ENCODE measurements at regions not wholly inside any gene's neighbourhood (a gene's known extent, or its start where the extent isn't known, plus 50 kb on each side); places are given as distances from the start of the nearest gene placed in this dataset.

DNA sequence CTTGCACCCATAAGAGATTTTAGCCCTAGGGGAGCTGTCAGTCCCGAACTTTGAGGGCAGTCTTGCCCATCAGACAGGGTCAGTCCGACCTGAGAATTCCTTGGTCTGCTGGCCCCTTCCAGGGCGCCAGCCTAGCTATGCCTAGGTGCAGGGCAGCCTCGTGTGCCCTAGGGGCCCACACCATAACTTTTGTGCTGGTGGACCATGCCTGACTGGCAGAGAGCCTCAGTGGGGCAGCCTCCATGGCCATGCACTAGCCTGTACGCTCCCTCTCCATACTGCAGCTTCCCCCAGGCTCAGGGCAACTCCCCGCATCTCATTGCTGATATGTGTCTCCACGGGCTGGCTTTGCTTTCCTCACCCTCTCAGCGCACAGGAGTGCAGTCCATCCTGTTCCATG, 835.8 kb upstream of the ALCAM start:
- DNase-seq, result no peak

- no peak for DNase-seq
These were observed 830.0 kb upstream of the ALCAM start for GRCh38 chr3:104536715-104537114.

- DNase-seq, result no peak
These were observed 829.4 kb upstream of the ALCAM start for GRCh38 chr3:104537323-104537722.

DNA sequence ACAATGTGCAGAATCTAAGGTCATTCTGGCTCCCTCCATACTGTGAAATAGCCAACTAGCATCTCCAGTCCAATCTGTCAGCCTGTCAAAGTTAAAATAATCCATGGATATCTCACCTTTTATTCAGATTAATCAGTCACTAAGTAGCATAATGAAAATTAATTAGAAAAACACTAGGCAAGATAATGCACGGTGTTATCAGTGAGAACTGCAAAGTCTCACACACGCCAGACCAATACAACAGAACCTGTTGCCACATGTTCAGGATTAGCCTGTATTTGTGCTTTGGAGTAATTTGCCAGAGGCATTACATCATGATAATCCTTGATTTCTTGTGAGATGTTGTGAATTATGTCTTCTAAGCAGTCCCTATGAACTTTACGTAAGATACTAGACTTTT, 820.4 kb upstream of the ALCAM start:
- DNase-seq, result no peak

- no peak for DNase-seq
These were observed 819.7 kb upstream of the ALCAM start for GRCh38 chr3:104547031-104547430.

GRCh38 chr3:104548401-104548800, 818.3 kb upstream of the ALCAM start:
- DNase-seq, result no peak

DNA sequence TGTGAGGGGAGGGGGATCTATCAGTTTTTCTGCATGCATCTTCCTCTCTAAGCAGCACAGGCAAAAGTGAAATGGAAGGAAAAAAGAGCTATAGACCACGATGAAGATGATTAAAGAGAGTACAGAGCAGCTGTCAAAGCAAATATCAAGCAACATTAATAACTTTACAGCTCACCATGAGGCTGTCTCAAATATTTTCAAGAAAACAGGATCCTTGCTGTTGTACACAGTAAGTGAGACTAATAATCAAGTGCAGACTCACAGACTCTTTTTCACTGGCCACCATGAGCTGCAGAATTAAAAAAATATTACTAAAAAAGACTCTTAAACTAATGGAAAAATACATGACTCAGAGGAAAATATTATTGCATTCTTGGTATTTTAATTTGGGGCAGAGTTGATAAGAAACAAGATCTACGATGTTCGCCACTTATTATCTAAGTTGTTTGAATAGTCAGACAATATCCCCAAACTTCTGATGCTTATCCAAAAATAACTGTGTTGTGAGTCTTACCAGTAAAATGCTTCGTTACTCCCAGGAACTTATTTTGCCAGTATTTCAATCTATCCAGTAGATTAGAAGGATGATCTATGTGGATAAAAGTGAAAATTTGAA, 817.5 kb upstream of the ALCAM start:
- DNase-seq, result no peak

DNA sequence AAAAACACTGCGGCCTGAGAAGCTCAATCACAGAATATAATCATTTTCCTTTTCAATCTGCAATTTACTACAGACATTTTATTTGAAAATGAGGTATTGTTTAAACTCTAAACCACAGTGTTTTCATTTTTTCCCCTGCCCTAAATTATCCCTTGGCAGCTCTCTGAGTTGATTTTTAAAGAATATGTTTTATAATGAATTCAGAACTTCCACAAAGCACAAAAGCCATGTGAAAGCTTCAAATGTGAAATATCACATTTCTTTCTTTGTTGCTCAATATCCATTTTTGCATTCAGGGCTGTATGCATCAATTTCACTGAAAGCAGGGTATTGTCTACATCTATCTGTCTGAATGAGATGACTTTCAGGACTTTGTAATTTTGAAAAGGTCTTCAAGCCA, 813.6 kb upstream of the ALCAM start:
- no peak for DNase-seq

GRCh38 chr3:104554425-104554824, 812.3 kb upstream of the ALCAM start:
- peak; percentile 25 to 64 (median 30) for DNase-seq

GRCh38 chr3:104555728-104556127, 811.0 kb upstream of the ALCAM start:
- no peak for DNase-seq

DNA sequence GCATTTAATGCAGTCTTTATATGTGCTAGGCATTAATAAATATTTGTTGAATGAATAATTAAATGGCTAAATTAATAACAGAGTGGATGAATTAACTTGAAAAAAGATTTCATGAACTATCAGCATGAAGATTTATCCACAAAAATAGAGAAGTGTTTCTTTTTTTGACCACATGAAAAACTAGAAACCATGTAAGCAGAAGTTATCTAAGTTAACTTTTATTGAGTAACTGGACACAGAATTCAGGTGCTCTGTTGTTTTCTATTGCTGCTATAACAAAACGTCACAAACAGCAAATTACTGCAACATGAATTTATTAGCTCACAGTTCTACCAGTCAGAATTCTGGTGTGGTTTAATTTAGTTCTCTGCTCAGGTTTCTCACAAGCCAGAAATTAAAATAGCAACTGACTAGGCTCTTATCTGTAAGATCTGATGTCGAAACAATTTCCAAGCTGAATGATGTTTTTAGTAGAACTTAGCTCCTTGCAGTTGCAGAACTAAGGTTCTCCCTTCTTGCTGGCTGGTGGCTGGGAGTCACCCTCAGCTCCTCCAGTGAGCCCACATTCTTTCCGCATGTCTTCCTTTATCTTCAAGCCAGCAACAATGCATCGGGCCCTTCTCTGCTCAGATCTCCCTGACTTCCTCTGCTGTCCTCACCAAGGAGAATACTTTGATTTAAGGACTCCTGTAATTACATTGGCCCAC, 810.2 kb upstream of the ALCAM start:
- DNase-seq, result peak in 1 of 3 donors; percentile 15

DNA sequence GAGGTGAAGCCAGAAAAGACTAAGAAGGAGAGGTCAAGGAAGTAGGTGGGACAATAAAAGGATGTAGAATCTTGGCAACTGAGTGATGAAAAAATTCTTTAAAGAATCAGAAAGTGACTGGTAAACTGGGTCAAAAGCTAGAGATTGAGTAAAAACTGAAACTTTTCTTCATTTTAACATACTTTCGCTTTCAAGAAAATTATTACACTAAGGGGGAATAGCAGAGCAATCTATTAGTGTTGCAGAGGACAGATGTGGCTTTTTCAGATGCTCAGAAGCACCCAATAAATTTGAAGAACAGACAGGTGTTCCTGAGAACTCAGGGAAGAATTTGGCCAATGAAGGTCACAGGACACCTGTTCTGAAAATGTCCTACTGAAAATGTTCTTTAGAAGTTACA, 805.4 kb upstream of the ALCAM start:
- no peak for DNase-seq

GRCh38 chr3:104564045-104564643, 802.6 kb upstream of the ALCAM start:
- DNase-seq, result peak; percentile 78 to 83 (median 83)

DNA sequence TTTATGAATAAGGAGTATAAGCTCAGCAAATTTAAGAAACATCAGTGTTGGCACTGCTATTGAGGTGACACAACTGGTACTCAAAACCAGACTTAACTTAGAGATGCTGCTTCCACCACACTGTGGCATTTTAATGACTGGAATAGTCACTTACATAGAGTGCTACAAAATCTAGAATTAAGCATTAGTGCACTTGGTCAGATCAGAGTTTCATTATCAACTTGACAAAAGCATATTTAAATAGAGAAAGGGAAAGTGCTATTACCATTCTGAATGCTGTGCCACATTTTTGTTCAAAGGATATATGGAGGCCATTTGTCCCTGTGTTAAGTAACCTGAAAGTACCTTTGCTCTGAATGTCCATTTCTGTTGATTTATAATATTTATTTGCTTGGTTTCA, 800.7 kb upstream of the ALCAM start:
- DNase-seq, result no peak

GRCh38 chr3:104575634-104576033, 791.1 kb upstream of the ALCAM start:
- DNase-seq, result no peak

GRCh38 chr3:104578558-104578957, 788.2 kb upstream of the ALCAM start:
- DNase-seq, result no peak

DNA sequence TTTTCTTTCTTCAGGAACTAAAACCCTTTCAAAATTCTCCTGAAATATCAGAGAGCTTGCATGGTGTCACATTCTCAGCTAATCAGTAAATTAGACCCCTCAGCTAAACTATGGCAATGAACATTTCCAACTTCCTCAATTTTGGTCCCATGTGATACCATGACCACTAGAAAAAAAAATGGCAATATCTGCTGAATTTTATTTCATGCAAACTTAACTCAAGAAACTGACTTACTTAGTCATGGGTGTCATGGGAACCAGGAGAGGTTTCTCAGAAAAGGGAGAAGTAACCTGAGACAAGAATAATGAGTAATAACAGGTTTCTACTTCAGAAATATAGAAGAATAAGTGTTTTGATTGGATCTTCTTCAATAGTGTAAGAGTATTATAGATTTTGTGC, 784.6 kb upstream of the ALCAM start:
- DNase-seq, result peak in 2 of 3 donors; percentile 9 to 20

GRCh38 chr3:104584682-104585081, 782.0 kb upstream of the ALCAM start:
- no peak for DNase-seq

GRCh38 chr3:104586344-104586743, 780.4 kb upstream of the ALCAM start:
- no peak for DNase-seq

DNA sequence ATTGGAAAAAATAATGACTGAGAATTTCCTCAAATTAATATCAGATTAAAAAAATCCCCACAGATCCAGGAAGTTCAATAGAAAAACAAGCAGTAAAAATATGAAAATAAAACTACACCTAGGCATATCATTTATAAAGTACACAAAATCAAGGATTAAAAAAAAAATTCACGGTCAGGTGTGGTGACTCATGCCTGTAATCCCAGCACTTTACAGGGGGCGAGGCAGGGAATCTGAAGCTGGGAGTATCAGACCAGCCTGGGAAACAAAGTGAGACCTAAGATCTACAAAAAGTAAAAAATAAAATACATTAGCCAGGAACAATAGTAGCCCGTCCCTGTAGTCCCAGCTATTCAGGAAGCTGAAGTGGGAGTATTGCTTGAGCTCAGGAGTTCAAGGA, 778.3 kb upstream of the ALCAM start:
- no peak for DNase-seq

GRCh38 chr3:104591776-104592175, 774.9 kb upstream of the ALCAM start:
- no peak for DNase-seq

GRCh38 chr3:104594491-104594890, 772.2 kb upstream of the ALCAM start:
- DNase-seq, result no peak

DNA sequence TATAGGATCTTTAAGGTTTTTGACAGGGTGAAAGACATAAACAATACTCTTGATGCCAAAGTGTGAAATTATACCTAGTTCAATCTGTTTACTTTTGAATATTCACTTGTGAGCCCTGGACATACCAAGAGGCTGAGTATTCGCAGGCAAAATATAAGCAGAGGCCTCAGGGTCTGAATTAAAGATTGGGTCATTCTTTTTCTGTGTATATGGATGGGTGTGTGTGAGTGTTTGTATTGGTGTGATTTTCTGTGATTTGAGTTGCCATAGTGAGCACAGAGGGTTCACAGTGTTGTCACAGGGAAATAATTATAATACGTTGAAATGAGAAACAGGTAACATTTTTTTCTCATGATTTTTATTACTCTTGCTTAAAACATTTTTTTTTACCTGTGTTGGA, 770.7 kb upstream of the ALCAM start:
- no peak for DNase-seq

GRCh38 chr3:104596551-104596950, 770.2 kb upstream of the ALCAM start:
- DNase-seq, result peak; percentile 30 to 41 (median 34)

All from suppressor macrophage treated with lipopolysaccharide for 1 hour (primary cell).